SK-N-SH (cell line): ENCODE measurements at regions not wholly inside any gene's neighbourhood (a gene's known extent, or its start where the extent isn't known, plus 50 kb on each side); places are given as distances from the start of the nearest gene placed in this dataset.

ENCODE experiments used
- CTCF ChIA-PET: fragments of 300-600, 350-600 bp; formaldehyde crosslinking; extraction: SDS; loops from one replicate; lab custom pipeline; 2021; lab: Yijun Ruan, JAX
- POLR2A ChIA-PET: fragments of 350-600 bp; sonication (Branson Sonifier 250); formaldehyde crosslinking; extraction: SDS; loops from one replicate; lab custom pipeline; 2020; ENCODE audit warnings: antibody characterized with exemption, inconsistent platforms; lab: Yijun Ruan, JAX
- DNase-seq: peaks from one replicate; pipeline ENCODE4 v3.0.0; 2012
- H2AFZ ChIP-seq: fragments of 200-600 bp; sonication (generic); 2 replicates; pipeline ENCODE4 v1.8.1; 2016; ENCODE audit warnings: antibody characterized with exemption, mild to moderate bottlenecking, low read depth
- H3F3A ChIP-seq: fragments of 200-600 bp; sonication (generic); replicated peaks from 2 replicates; pipeline ENCODE3; 2016; ENCODE audit warnings: antibody characterized with exemption, mild to moderate bottlenecking; ENCODE audit not compliant: insufficient read depth
- H3K27ac ChIP-seq, 2 experiments: fragments of 200-500 bp in 1 of 2; fragments of 200-600 bp in 1 of 2; sonication (Bioruptor generic) in 1 of 2; sonication (generic), shearing (Covaris generic) in 1 of 2; 2 replicates each; pipeline versions ENCODE4 v1.5.1 to v1.6.1; 2014 to 2016; ENCODE audit warnings: low read depth in 2 of 2, inconsistent platforms in 1 of 2, low read length in 1 of 2, mild to moderate bottlenecking in 1 of 2, mixed read lengths in 1 of 2
- H3K27me3 ChIP-seq: fragments of 200-600 bp; sonication (generic), shearing (Covaris generic); 2 replicates; pipeline ENCODE4 v1.6.1; 2016; ENCODE audit warnings: mixed run types; ENCODE audit not compliant: insufficient read depth
- H3K36me3 ChIP-seq, 2 experiments: fragments of 200-500 bp in 1 of 2; fragments of 200-600 bp in 1 of 2; sonication (Bioruptor generic) in 1 of 2; sonication (generic) in 1 of 2; replicated peaks in 1 of 2; 2 replicates each; pipeline versions ENCODE3 to v1.5.1; 2014 to 2016; ENCODE audit warnings: low read length in 1 of 2, mild to moderate bottlenecking in 1 of 2; ENCODE audit not compliant: insufficient read depth in 2 of 2, control insufficient read depth in 1 of 2
- H3K4me1 ChIP-seq, 2 experiments: fragments of 200-500 bp in 1 of 2; fragments of 200-600 bp in 1 of 2; sonication (Bioruptor generic) in 1 of 2; sonication (generic), shearing (Covaris generic) in 1 of 2; 2 replicates each; pipeline versions ENCODE4 v1.5.1 to v1.6.1; 2014 to 2016; ENCODE audit warnings: low read depth in 1 of 2, low read length in 1 of 2, mixed run types in 1 of 2; ENCODE audit not compliant: insufficient read depth in 2 of 2, control insufficient read depth in 1 of 2
- H3K4me2 ChIP-seq: fragments of 200-600 bp; sonication (generic), shearing (Covaris generic); 2 replicates; pipeline ENCODE4 v1.6.1; 2017; ENCODE audit warnings: mixed run types
- H3K4me3 ChIP-seq, 2 experiments: fragments of 200-500 bp in 1 of 2; fragments of 200-600 bp in 1 of 2; sonication (Bioruptor generic) in 1 of 2; sonication (generic), shearing (Covaris generic) in 1 of 2; 2 replicates each; pipeline versions ENCODE4 v1.5.1 to v1.8.1; 2014 to 2016; ENCODE audit warnings: low read depth in 2 of 2, inconsistent platforms in 1 of 2, low read length in 1 of 2, mild to moderate bottlenecking in 1 of 2, mixed read lengths in 1 of 2, moderate library complexity in 1 of 2
- H3K79me2 ChIP-seq: fragments of 200-600 bp; sonication (generic); 2 replicates; pipeline ENCODE4 v1.8.1; 2017; ENCODE audit warnings: mild to moderate bottlenecking; ENCODE audit not compliant: insufficient read depth
- H3K9ac ChIP-seq: fragments of 200-600 bp; sonication (generic); 2 replicates; pipeline ENCODE4 v1.6.1; 2017; ENCODE audit warnings: mixed run types
- H3K9me2 ChIP-seq: fragments of 200-600 bp; sonication (generic); 2 replicates; pipeline ENCODE4 v1.6.1; 2017; ENCODE audit warnings: mixed run types
- H3K9me3 ChIP-seq: fragments of 200-600 bp; sonication (generic); 2 replicates; pipeline ENCODE4 v1.6.1; 2017; ENCODE audit warnings: mixed run types, mild to moderate bottlenecking, moderate library complexity
- H4K20me1 ChIP-seq: fragments of 200-600 bp; sonication (generic); 2 replicates; pipeline ENCODE4 v1.6.1; 2017; ENCODE audit warnings: mild to moderate bottlenecking, mixed run types; ENCODE audit not compliant: insufficient read depth
- EZH2phosphoT487 ChIP-seq: fragments of 200-600 bp; sonication (generic); IDR thresholded peaks from 2 replicates; pipeline ENCODE4 v1.6.1; 2017; ENCODE audit warnings: low read depth, mixed run types, mild to moderate bottlenecking, antibody characterized with exemption, moderate library complexity, borderline replicate concordance
- FOSL2 ChIP-seq: IDR thresholded peaks from 2 replicates; pipeline ENCODE4 v1.4.0; 2012; ENCODE audit warnings: low read depth, mild to moderate bottlenecking, moderate library complexity, borderline replicate concordance
- FOXM1 ChIP-seq: IDR thresholded peaks from 2 replicates; pipeline ENCODE4 v1.4.0; 2012; ENCODE audit warnings: low read depth, mild to moderate bottlenecking
- GABPA ChIP-seq: IDR thresholded peaks from 2 replicates; pipeline ENCODE4 v1.4.0; 2012; ENCODE audit warnings: low read depth, mild to moderate bottlenecking
- JUND ChIP-seq: IDR thresholded peaks from 2 replicates; pipeline ENCODE4 v1.4.0; 2012
- POLR2AphosphoS5 ChIP-seq: IDR thresholded peaks from 2 replicates; pipeline ENCODE4 v1.6.1; 2012; ENCODE audit warnings: low read depth, low read length
- RAD21 ChIP-seq: IDR thresholded peaks from 2 replicates; pipeline ENCODE4 v1.6.1; 2012; ENCODE audit warnings: mild to moderate bottlenecking, low read length
- RCOR1 ChIP-seq: fragments of 150-350 bp; IDR thresholded peaks from 2 replicates; pipeline ENCODE4 v1.6.1; 2017; ENCODE audit warnings: antibody characterized with exemption, low read length
- TCF12 ChIP-seq: IDR thresholded peaks from 2 replicates; pipeline ENCODE4 v1.4.0; 2012
- TEAD4 ChIP-seq: IDR thresholded peaks from 2 replicates; pipeline ENCODE4 v1.4.0; 2012; ENCODE audit warnings: mild to moderate bottlenecking, borderline replicate concordance; ENCODE audit not compliant: insufficient read depth
- WGBS: methylation state at CpG from one replicate; pipeline ENCODE4 v1.1.6; 2017; ENCODE audit warnings: low lambda C conversion rate; 5-methylcytosine and 5-hydroxymethylcytosine counted together
- TF ChIP-seq, protein P1 (sequence below): IDR thresholded peaks from 2 replicates; pipeline ENCODE4 v1.6.1; 2012; ENCODE audit warnings: mild to moderate bottlenecking, low read depth, low read length, moderate library complexity
- TF ChIP-seq, protein P2 (sequence below): fragments of 150-350 bp; IDR thresholded peaks from 2 replicates; pipeline ENCODE4 v1.6.1; 2016; ENCODE audit warnings: mild to moderate bottlenecking, low read depth, low read length
- TF ChIP-seq, protein P3 (sequence below): IDR thresholded peaks from 2 replicates; pipeline ENCODE4 v1.4.0; 2012; ENCODE audit warnings: low read depth, borderline replicate concordance

DNA sequence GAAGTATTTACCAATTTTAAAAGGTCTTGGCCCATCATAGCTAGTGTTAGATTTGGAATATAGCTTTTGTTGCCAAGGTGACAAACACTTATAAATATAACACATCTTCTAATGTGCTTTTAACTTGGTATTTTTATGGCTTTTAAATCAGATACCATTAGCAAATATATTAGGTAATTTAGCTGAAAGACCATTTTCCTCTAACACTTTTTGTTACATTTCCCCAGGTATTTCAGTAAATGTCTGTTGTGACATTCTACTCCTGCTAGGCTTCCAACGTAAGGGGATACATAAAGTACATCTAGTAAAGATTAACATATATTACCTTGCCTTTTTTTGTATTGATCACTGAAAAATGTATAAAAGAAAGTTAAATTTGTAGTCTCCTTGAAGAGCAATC is 75.0 kb upstream of the SEM1 start:
- no peaks in the 10 kb centered on the region for H3K9me2 ChIP-seq
- no peaks in the 10 kb centered on the region for H3K79me2 ChIP-seq
- H3K4me3 ChIP-seq, result no peak overlapping the region
- no peaks in the 10 kb centered on the region for H3K36me3 ChIP-seq
- TF ChIP-seq FOXM1, result no peak
- TF ChIP-seq, protein P1, sequence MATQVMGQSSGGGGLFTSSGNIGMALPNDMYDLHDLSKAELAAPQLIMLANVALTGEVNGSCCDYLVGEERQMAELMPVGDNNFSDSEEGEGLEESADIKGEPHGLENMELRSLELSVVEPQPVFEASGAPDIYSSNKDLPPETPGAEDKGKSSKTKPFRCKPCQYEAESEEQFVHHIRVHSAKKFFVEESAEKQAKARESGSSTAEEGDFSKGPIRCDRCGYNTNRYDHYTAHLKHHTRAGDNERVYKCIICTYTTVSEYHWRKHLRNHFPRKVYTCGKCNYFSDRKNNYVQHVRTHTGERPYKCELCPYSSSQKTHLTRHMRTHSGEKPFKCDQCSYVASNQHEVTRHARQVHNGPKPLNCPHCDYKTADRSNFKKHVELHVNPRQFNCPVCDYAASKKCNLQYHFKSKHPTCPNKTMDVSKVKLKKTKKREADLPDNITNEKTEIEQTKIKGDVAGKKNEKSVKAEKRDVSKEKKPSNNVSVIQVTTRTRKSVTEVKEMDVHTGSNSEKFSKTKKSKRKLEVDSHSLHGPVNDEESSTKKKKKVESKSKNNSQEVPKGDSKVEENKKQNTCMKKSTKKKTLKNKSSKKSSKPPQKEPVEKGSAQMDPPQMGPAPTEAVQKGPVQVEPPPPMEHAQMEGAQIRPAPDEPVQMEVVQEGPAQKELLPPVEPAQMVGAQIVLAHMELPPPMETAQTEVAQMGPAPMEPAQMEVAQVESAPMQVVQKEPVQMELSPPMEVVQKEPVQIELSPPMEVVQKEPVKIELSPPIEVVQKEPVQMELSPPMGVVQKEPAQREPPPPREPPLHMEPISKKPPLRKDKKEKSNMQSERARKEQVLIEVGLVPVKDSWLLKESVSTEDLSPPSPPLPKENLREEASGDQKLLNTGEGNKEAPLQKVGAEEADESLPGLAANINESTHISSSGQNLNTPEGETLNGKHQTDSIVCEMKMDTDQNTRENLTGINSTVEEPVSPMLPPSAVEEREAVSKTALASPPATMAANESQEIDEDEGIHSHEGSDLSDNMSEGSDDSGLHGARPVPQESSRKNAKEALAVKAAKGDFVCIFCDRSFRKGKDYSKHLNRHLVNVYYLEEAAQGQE, result no peak
- TF ChIP-seq TCF12, result no peak
- no peak for TF ChIP-seq FOSL2
- TF ChIP-seq, protein P2, sequence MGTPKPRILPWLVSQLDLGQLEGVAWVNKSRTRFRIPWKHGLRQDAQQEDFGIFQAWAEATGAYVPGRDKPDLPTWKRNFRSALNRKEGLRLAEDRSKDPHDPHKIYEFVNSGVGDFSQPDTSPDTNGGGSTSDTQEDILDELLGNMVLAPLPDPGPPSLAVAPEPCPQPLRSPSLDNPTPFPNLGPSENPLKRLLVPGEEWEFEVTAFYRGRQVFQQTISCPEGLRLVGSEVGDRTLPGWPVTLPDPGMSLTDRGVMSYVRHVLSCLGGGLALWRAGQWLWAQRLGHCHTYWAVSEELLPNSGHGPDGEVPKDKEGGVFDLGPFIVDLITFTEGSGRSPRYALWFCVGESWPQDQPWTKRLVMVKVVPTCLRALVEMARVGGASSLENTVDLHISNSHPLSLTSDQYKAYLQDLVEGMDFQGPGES, result no peak
- no peak for TF ChIP-seq EZH2phosphoT487
- TF ChIP-seq POLR2AphosphoS5, result no peak
- TF ChIP-seq JUND, result no peak
- TF ChIP-seq, protein P3, sequence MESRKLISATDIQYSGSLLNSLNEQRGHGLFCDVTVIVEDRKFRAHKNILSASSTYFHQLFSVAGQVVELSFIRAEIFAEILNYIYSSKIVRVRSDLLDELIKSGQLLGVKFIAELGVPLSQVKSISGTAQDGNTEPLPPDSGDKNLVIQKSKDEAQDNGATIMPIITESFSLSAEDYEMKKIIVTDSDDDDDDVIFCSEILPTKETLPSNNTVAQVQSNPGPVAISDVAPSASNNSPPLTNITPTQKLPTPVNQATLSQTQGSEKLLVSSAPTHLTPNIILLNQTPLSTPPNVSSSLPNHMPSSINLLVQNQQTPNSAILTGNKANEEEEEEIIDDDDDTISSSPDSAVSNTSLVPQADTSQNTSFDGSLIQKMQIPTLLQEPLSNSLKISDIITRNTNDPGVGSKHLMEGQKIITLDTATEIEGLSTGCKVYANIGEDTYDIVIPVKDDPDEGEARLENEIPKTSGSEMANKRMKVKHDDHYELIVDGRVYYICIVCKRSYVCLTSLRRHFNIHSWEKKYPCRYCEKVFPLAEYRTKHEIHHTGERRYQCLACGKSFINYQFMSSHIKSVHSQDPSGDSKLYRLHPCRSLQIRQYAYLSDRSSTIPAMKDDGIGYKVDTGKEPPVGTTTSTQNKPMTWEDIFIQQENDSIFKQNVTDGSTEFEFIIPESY, result no peak
- no peak for TF ChIP-seq GABPA
- TF ChIP-seq RAD21, result no peak
- no peak for TF ChIP-seq RCOR1
- TF ChIP-seq TEAD4, result no peak
- TF ChIP-seq, all 33 proteins: peak for 0
- no peak overlapping the region for H3K9ac ChIP-seq
- POLR2A ChIA-PET, result no interaction called here
- H3K9me3 ChIP-seq, result no peaks in the 10 kb centered on the region
- H3K4me2 ChIP-seq, result no peak overlapping the region
- CTCF ChIA-PET, result no interaction called here
- no peaks in the 10 kb centered on the region for H3F3A ChIP-seq
- no peak overlapping the region for H2AFZ ChIP-seq
- no peaks in the 10 kb centered on the region for H3K27me3 ChIP-seq
- DNase-seq, result no peak
- no peak overlapping the region for H3K27ac ChIP-seq
- H3K4me1 ChIP-seq, result peaks cover 0 to 2% of the 10 kb centered on the region in 2 experiments; a peak in 1 of 4 replicates
- WGBS, result 21% methylated on average over 1 of the region's 1 CpG
- no peaks in the 10 kb centered on the region for H4K20me1 ChIP-seq
